Coronary artery (tissue), 2 donors: ENCODE measurements at regions not wholly inside any gene's neighbourhood (a gene's known extent, or its start where the extent isn't known, plus 50 kb on each side); places are given as distances from the start of the nearest gene placed in this dataset.

Experiments
- DNase-seq: peaks from one replicate; pipeline ENCODE4 v3.0.0-alpha.2; 2017; ENCODE audit warnings: low spot score
- H3K27ac ChIP-seq, 2 donors: fragments of 200-600 bp; sonication (generic); one replicate each; pipeline ENCODE4 v1.5.1; 2016 to 2019
- H3K4me3 ChIP-seq: fragments of 200-600 bp; sonication (generic); 2 replicates; pipeline ENCODE4 v1.5.1; 2016; ENCODE audit warnings: mild to moderate bottlenecking, moderate library complexity
- TF ChIP-seq, protein P1 (sequence below): fragments of 200-600 bp; sonication (generic); IDR thresholded peaks from one replicate; pipeline ENCODE4 v1.5.1; 2019; ENCODE audit warnings: antibody characterized with exemption

GRCh38 chr13:89812856-89813255 lies 1534.6 kb upstream of the MIR17HG start:
- TF ChIP-seq, protein P1, sequence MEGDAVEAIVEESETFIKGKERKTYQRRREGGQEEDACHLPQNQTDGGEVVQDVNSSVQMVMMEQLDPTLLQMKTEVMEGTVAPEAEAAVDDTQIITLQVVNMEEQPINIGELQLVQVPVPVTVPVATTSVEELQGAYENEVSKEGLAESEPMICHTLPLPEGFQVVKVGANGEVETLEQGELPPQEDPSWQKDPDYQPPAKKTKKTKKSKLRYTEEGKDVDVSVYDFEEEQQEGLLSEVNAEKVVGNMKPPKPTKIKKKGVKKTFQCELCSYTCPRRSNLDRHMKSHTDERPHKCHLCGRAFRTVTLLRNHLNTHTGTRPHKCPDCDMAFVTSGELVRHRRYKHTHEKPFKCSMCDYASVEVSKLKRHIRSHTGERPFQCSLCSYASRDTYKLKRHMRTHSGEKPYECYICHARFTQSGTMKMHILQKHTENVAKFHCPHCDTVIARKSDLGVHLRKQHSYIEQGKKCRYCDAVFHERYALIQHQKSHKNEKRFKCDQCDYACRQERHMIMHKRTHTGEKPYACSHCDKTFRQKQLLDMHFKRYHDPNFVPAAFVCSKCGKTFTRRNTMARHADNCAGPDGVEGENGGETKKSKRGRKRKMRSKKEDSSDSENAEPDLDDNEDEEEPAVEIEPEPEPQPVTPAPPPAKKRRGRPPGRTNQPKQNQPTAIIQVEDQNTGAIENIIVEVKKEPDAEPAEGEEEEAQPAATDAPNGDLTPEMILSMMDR = no peak
- H3K4me3 ChIP-seq = no peak overlapping the region
- no peak for DNase-seq
- H3K27ac ChIP-seq = no peak overlapping the region

DNA sequence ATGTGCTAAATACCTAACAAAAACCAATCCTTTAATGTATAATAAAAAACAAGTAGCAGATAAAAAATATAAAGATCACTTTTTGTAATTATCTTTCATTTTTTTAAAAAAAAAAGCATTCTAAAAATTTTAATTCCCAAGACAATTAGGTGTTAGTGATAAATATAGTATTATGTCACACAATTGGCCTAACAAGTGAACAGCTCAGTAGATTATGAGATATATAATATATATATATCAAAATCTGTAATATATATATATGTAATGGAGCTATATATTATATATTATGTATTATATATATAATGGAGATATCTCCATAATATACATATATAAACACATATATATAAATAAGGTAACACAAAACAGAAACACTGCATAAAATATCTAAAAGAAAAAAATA lies 1531.1 kb upstream of the MIR17HG start:
- TF ChIP-seq, protein P1 = no peak
- DNase-seq = no peak
- Histone ChIP-seq H3K4me3 (no peak overlapping the region), H3K27ac (no peak overlapping the region)

GRCh38 chr13:89822467-89822866 lies 1525.0 kb upstream of the MIR17HG start:
- no peak overlapping the region for H3K4me3 ChIP-seq
- no peak overlapping the region for H3K27ac ChIP-seq
- TF ChIP-seq, protein P1 = no peak
- no peak for DNase-seq

GRCh38 chr13:89827552-89827951 lies 1519.9 kb upstream of the MIR17HG start:
- Histone ChIP-seq H3K27ac (no peak overlapping the region), H3K4me3 (no peak overlapping the region)
- TF ChIP-seq, protein P1 = no peak
- DNase-seq = no peak

- H3K27ac ChIP-seq = no peak overlapping the region
- H3K4me3 ChIP-seq = no peak overlapping the region
- DNase-seq = no peak
- TF ChIP-seq, protein P1 = no peak
These were observed 1519.0 kb upstream of the MIR17HG start for GRCh38 chr13:89828506-89828905.

- Histone ChIP-seq H3K27ac (no peak overlapping the region), H3K4me3 (no peak overlapping the region)
- no peak for DNase-seq
- TF ChIP-seq, protein P1 = no peak
These were observed 1516.3 kb upstream of the MIR17HG start for GRCh38 chr13:89831157-89831556.

GRCh38 chr13:89832827-89833226 lies 1514.7 kb upstream of the MIR17HG start:
- TF ChIP-seq, protein P1 = no peak
- H3K27ac ChIP-seq = no peak overlapping the region
- DNase-seq = no peak
- H3K4me3 ChIP-seq = no peak overlapping the region
